ENCODE measurements at regions not wholly inside any gene's neighbourhood (a gene's known extent, or its start where the extent isn't known, plus 50 kb on each side); places are given as distances from the start of the nearest gene placed in this dataset.

- DNase-seq (ENCODE audit: insufficient read length, low spot score): no peak
- no peak for TF ChIP-seq POLR2A (IDR thresholded peaks at IDR 0.05; ENCODE audit: low read depth, low read length)
- no peak for FAIRE-seq
These were observed 173.0 kb downstream of the HINT1 start for GRCh38 chr5:130992095-130992494.

GRCh38 chr5:130985776-130986175 lies 179.3 kb downstream of the HINT1 start:
- DNase-seq (ENCODE audit: insufficient read length, low spot score): no peak
- no peak for FAIRE-seq
- no peak for TF ChIP-seq POLR2A (IDR thresholded peaks at IDR 0.05; ENCODE audit: low read depth, low read length)

GRCh38 chr5:130981663-130982062 lies 183.4 kb downstream of the HINT1 start:
- TF ChIP-seq POLR2A (IDR thresholded peaks at IDR 0.05; ENCODE audit: low read depth, low read length): no peak
- no peak for DNase-seq (ENCODE audit: insufficient read length, low spot score)
- no peak for FAIRE-seq

- DNase-seq (ENCODE audit: insufficient read length, low spot score): no peak
- no peak for TF ChIP-seq POLR2A (IDR thresholded peaks at IDR 0.05; ENCODE audit: low read depth, low read length)
- no peak for FAIRE-seq
These were observed 186.6 kb downstream of the HINT1 start for GRCh38 chr5:130978475-130978874.

GRCh38 chr5:130976493-130976892 lies 188.6 kb downstream of the HINT1 start:
- DNase-seq (ENCODE audit: insufficient read length, low spot score) (no peak), FAIRE-seq (no peak)

GRCh38 chr5:130975847-130976246 lies 189.2 kb downstream of the HINT1 start:
- no peak for DNase-seq (ENCODE audit: insufficient read length, low spot score)
- FAIRE-seq: no peak
- TF ChIP-seq POLR2A (IDR thresholded peaks at IDR 0.05; ENCODE audit: low read depth, low read length): no peak

More at GRCh38 chr5:130976493-130976892, 188.6 kb downstream of the HINT1 start:
- no peak for TF ChIP-seq POLR2A (IDR thresholded peaks at IDR 0.05; ENCODE audit: low read depth, low read length)

- DNase-seq (ENCODE audit: insufficient read length, low spot score): no peak
- no peak for TF ChIP-seq POLR2A (IDR thresholded peaks at IDR 0.05; ENCODE audit: low read depth, low read length)
- no peak for FAIRE-seq
These were observed 189.8 kb downstream of the HINT1 start for GRCh38 chr5:130975299-130975698.

- FAIRE-seq (no peak), DNase-seq (ENCODE audit: insufficient read length, low spot score) (no peak)
- TF ChIP-seq POLR2A (IDR thresholded peaks at IDR 0.05; ENCODE audit: low read depth, low read length): no peak
These were observed 190.9 kb downstream of the HINT1 start for GRCh38 chr5:130974021-130974683.

GRCh38 chr5:130966990-130967525 lies 198.0 kb downstream of the HINT1 start:
- DNase-seq (ENCODE audit: insufficient read length, low spot score): no peak
- no peak for FAIRE-seq
- no peak for TF ChIP-seq POLR2A (IDR thresholded peaks at IDR 0.05; ENCODE audit: low read depth, low read length)

GRCh38 chr5:130965920-130966319 lies 199.1 kb downstream of the HINT1 start:
- FAIRE-seq: no peak
- no peak for DNase-seq (ENCODE audit: insufficient read length, low spot score)
- no peak for TF ChIP-seq POLR2A (IDR thresholded peaks at IDR 0.05; ENCODE audit: low read depth, low read length)

GRCh38 chr5:130965360-130965759 lies 199.7 kb downstream of the HINT1 start:
- no peak for DNase-seq (ENCODE audit: insufficient read length, low spot score)
- FAIRE-seq: no peak
- TF ChIP-seq POLR2A (IDR thresholded peaks at IDR 0.05; ENCODE audit: low read depth, low read length): no peak

GRCh38 chr5:130964231-130965202 lies 200.5 kb downstream of the HINT1 start:
- no peak for FAIRE-seq
- no peak for TF ChIP-seq POLR2A (IDR thresholded peaks at IDR 0.05; ENCODE audit: low read depth, low read length)
- no peak for DNase-seq (ENCODE audit: insufficient read length, low spot score)

- FAIRE-seq (no peak), DNase-seq (ENCODE audit: insufficient read length, low spot score) (no peak)
- no peak for TF ChIP-seq POLR2A (IDR thresholded peaks at IDR 0.05; ENCODE audit: low read depth, low read length)
These were observed 201.3 kb downstream of the HINT1 start for GRCh38 chr5:130963798-130964197.

GRCh38 chr5:130957151-130957550 lies 207.9 kb downstream of the HINT1 start:
- DNase-seq (ENCODE audit: insufficient read length, low spot score) (no peak), FAIRE-seq (no peak)
- TF ChIP-seq POLR2A (IDR thresholded peaks at IDR 0.05; ENCODE audit: low read depth, low read length): no peak

Data from H54 (cell line).